HCT116 (cell line): ENCODE measurements at regions not wholly inside any gene's neighbourhood (a gene's known extent, or its start where the extent isn't known, plus 50 kb on each side); places are given as distances from the start of the nearest gene placed in this dataset.

Experiments
- ATAC-seq: fragments of 200-7000 bp; cut with Tn5 transposase; 2 replicates; pipeline ENCODE4 v1.9.1; 2020; ENCODE audit warnings: mild to moderate bottlenecking, moderate library complexity
- BruUV-seq: library from RNA; stranded (reverse); fragments of 400-500 nt; replicated peaks from 2 replicates; lab custom pipeline; 2021; lab: Mats Ljungman, UMichigan
- CTCF ChIA-PET: fragments of 300-600 bp; sonication (Branson Sonifier 250); formaldehyde crosslinking; loops from one replicate; lab custom pipeline; 2021; ENCODE audit warnings: antibody characterized with exemption; lab: Charles Lee
- POLR2A ChIA-PET: fragments of 300-600, 350-600 bp; sonication (Branson Sonifier 250); formaldehyde crosslinking; loops from one replicate; lab custom pipeline; 2021; ENCODE audit warnings: antibody characterized with exemption; lab: Charles Lee
- RAD21 ChIA-PET, 2 experiments: fragments of 300-600 bp; sonication (Branson Sonifier 250); formaldehyde crosslinking; loops; one replicate each; lab custom pipeline; 2023; ENCODE audit warnings: low total read pairs in 2 of 2; ENCODE audit not compliant: uncharacterized antibody in 2 of 2, unreplicated experiment in 2 of 2, low non-redundant PET in 1 of 2; lab: Charles Lee
- DNase-seq: peaks from one replicate; pipeline ENCODE4 v3.0.0-alpha.2; 2010; ENCODE audit warnings: low read depth, low spot score
- H2AFZ ChIP-seq: fragments of 200-600 bp; shearing (Covaris generic), sonication (generic); 2 replicates; pipeline ENCODE4 v1.6.1; 2017; ENCODE audit warnings: low read depth, mixed run types, mixed read lengths, antibody characterized with exemption, low read length; ENCODE audit not compliant: poor library complexity, severe bottlenecking
- H3K27ac ChIP-seq: 2 replicates; pipeline ENCODE4 v1.5.1; 2012; ENCODE audit warnings: low read depth, low read length
- H3K27me3 ChIP-seq: fragments of 200-600 bp; sonication (generic); 2 replicates; pipeline ENCODE4 v1.6.1; 2016; ENCODE audit warnings: mixed run types, low read length, mixed read lengths; ENCODE audit not compliant: insufficient read depth
- H3K36me3 ChIP-seq, 2 experiments: fragments of 200-500 bp in 1 of 2; fragments of 200-600 bp in 1 of 2; sonication (Bioruptor generic) in 1 of 2; sonication (generic) in 1 of 2; 2 replicates each; pipeline versions ENCODE4 v1.5.1 to v1.6.1; 2014 to 2016; ENCODE audit warnings: low read length in 2 of 2, inconsistent platforms in 1 of 2, mixed read lengths in 1 of 2, mixed run types in 1 of 2; ENCODE audit not compliant: insufficient read depth in 2 of 2, control insufficient read depth in 1 of 2
- H3K4me1 ChIP-seq, 2 experiments: fragments of 200-600 bp in 1 of 2; sonication (generic) in 1 of 2; 2 replicates each; pipeline versions ENCODE4 v1.5.1 to v1.6.1; 2012 to 2017; ENCODE audit warnings: low read length in 2 of 2, inconsistent platforms in 1 of 2, mild to moderate bottlenecking in 1 of 2, mixed read lengths in 1 of 2, mixed run types in 1 of 2, moderate library complexity in 1 of 2; ENCODE audit not compliant: insufficient read depth in 2 of 2, control insufficient read depth in 1 of 2
- H3K4me2 ChIP-seq: fragments of 200-600 bp; sonication (generic); 2 replicates; pipeline ENCODE4 v1.6.1; 2017; ENCODE audit warnings: mixed run types, low read length, mixed read lengths
- H3K4me3 ChIP-seq, 2 experiments: fragments of 200-600 bp in 1 of 2; sonication (generic) in 1 of 2; replicated peaks in 1 of 2; 2 replicates each; pipeline ENCODE4 v1.5.1; 2011 to 2016; ENCODE audit warnings: low read length in 2 of 2, control low read depth in 1 of 2, low read depth in 1 of 2, mild to moderate bottlenecking in 1 of 2, mixed read lengths in 1 of 2, mixed run types in 1 of 2
- H3K79me2 ChIP-seq: fragments of 200-600 bp; sonication (generic); 2 replicates; pipeline ENCODE4 v1.6.1; 2017; ENCODE audit warnings: mild to moderate bottlenecking, mixed run types, low read length, moderate library complexity, mixed read lengths; ENCODE audit not compliant: insufficient read depth
- H3K9ac ChIP-seq: fragments of 200-600 bp; sonication (generic); 2 replicates; pipeline ENCODE4 v1.6.1; 2016; ENCODE audit warnings: low read length, mixed read lengths
- H3K9me2 ChIP-seq: fragments of 200-600 bp; sonication (generic), shearing (Covaris generic); 2 replicates; pipeline ENCODE4 v1.6.1; 2017; ENCODE audit warnings: mixed run types, mild to moderate bottlenecking, moderate library complexity; ENCODE audit not compliant: insufficient read depth
- H3K9me3 ChIP-seq, 2 experiments: fragments of 200-500 bp in 1 of 2; fragments of 200-600 bp in 1 of 2; sonication (Bioruptor generic) in 1 of 2; sonication (generic) in 1 of 2; 2 replicates each; pipeline ENCODE4 v1.6.1; 2014 to 2017; ENCODE audit warnings: low read length in 2 of 2, mixed read lengths in 2 of 2, inconsistent platforms in 1 of 2, low read depth in 1 of 2, mild to moderate bottlenecking in 1 of 2, mixed run types in 1 of 2, moderate library complexity in 1 of 2; ENCODE audit not compliant: control insufficient read depth in 1 of 2, insufficient read depth in 1 of 2
- H4K20me1 ChIP-seq: fragments of 200-600 bp; sonication (generic), shearing (Covaris generic); 2 replicates; pipeline ENCODE4 v1.6.1; 2017; ENCODE audit warnings: mixed run types, mild to moderate bottlenecking, moderate library complexity; ENCODE audit not compliant: insufficient read depth
- CTCF ChIP-seq, 3 experiments: fragments of 200-600 bp in 1 of 3; sonication (generic) in 1 of 3; IDR thresholded peaks in 2 of 3; conservative IDR thresholded peaks in 1 of 3; 2 replicates each; pipeline ENCODE4 v1.5.1; 2012 to 2017; ENCODE audit warnings: low read depth in 2 of 3, low read length in 2 of 3, antibody characterized with exemption in 1 of 3, borderline replicate concordance in 1 of 3, control low read depth in 1 of 3, mild to moderate bottlenecking in 1 of 3, mixed read lengths in 1 of 3, mixed run types in 1 of 3, moderate library complexity in 1 of 3; ENCODE audit not compliant: insufficient read depth in 1 of 3
- ELF1 ChIP-seq: IDR thresholded peaks from 2 replicates; pipeline ENCODE4 v1.6.1; 2012; ENCODE audit warnings: low read depth, borderline replicate concordance
- EZH2 ChIP-seq: fragments of 200-600 bp; sonication (generic); IDR thresholded peaks from 2 replicates; pipeline ENCODE4 v1.6.1; 2017; ENCODE audit warnings: antibody characterized with exemption, mixed run types
- POLR2A ChIP-seq: IDR thresholded peaks from 2 replicates; pipeline ENCODE4 v1.7.0; 2011; ENCODE audit warnings: borderline replicate concordance; ENCODE audit not compliant: insufficient read depth, insufficient read length; ENCODE audit errors: extremely low read depth
- POLR2AphosphoS5 ChIP-seq: IDR thresholded peaks from 2 replicates; pipeline ENCODE4 v1.6.1; 2011; ENCODE audit warnings: mild to moderate bottlenecking, low read depth, low read length, moderate library complexity
- SIN3A ChIP-seq: IDR thresholded peaks from 2 replicates; pipeline ENCODE4 v1.6.1; 2012; ENCODE audit warnings: low read depth
- SP1 ChIP-seq: IDR thresholded peaks from 2 replicates; pipeline ENCODE4 v1.6.1; 2012; ENCODE audit warnings: low read depth
- TCF7L2 ChIP-seq: IDR thresholded peaks from 2 replicates; pipeline ENCODE4 v1.7.0; 2011; ENCODE audit warnings: borderline replicate concordance, inconsistent platforms; ENCODE audit not compliant: insufficient read depth, insufficient read length; ENCODE audit errors: extremely low read depth
- YY1 ChIP-seq: IDR thresholded peaks from 2 replicates; pipeline ENCODE4 v1.6.1; 2011; ENCODE audit warnings: low read length, low read depth, moderate library complexity, mild to moderate bottlenecking; ENCODE audit not compliant: insufficient replicate concordance; ENCODE audit errors: extremely low read depth
- intact Hi-C: fragments of 100-400 bp; cut with micrococcal nuclease; formaldehyde crosslinking; loops from 2 replicates; pipeline ENCODE4 v1.10.0; 2022

GRCh38 chrX:46234775-46235174 is 310.4 kb downstream of the ZNF674 start (continued):
- TF ChIP-seq YY1 (no peak), SIN3A (no peak), ELF1 (no peak), POLR2A (no peak), EZH2 (no peak), POLR2AphosphoS5 (no peak)
- TF ChIP-seq, all 23 proteins: peak for 0

GRCh38 chrX:46228389-46228788 is 316.8 kb downstream of the ZNF674 start:
- CTCF ChIA-PET: no interaction called here
- no TSS peak for BruUV-seq
- H3K4me1 ChIP-seq: no peaks in the 10 kb centered on the region
- no peaks in the 10 kb centered on the region for H3K79me2 ChIP-seq
- H2AFZ ChIP-seq: no peak overlapping the region
- POLR2A ChIA-PET: no interaction called here
- no peak for TF ChIP-seq EZH2
- no peak for TF ChIP-seq SP1
- no peak for TF ChIP-seq TCF7L2
- no peak for TF ChIP-seq CTCF (IDR thresholded peaks at IDR 0.05 in 2 of 3, conservative IDR thresholded peaks at IDR 0.05 in 1 of 3; ENCODE audit: borderline replicate concordance in 1 of 3, insufficient read depth in 1 of 3, low read depth in 2 of 3, low read length in 2 of 3)
- TF ChIP-seq, all 23 proteins: peak for 0
- H3K27me3 ChIP-seq: no peaks in the 10 kb centered on the region
- no peaks in the 10 kb centered on the region for H4K20me1 ChIP-seq
- intact Hi-C loops: no loop called here
- no peak overlapping the region for H3K9ac ChIP-seq
- ATAC-seq (no peak), DNase-seq (no peak)
- H3K27ac ChIP-seq: no peak overlapping the region
- no peaks in the 10 kb centered on the region for H3K9me2 ChIP-seq
- H3K4me2 ChIP-seq: no peak overlapping the region
- no peaks in the 10 kb centered on the region for H3K36me3 ChIP-seq
- H3K4me3 ChIP-seq: no peak overlapping the region
- RAD21 ChIA-PET: no interaction called here
- no peaks in the 10 kb centered on the region for H3K9me3 ChIP-seq
